Spleen (tissue), 11 donors: ENCODE measurements at regions not wholly inside any gene's neighbourhood (a gene's known extent, or its start where the extent isn't known, plus 50 kb on each side); places are given as distances from the start of the nearest gene placed in this dataset.

Experiments used
- DNase-seq: peaks from one replicate; pipeline ENCODE4 v3.0.0-alpha.2; 2020
- H3K27ac ChIP-seq, 8 donors: fragments of 200-600 bp; sonication (generic) in 7 of 8; 1 replicate in 4 of 8; 2 replicates in 4 of 8; pipeline versions ENCODE4 v1.5.0 to v1.8.0; 2016 to 2021; ENCODE audit warnings: inconsistent platforms in 4 of 8, mild to moderate bottlenecking in 4 of 8, moderate library complexity in 1 of 8
- H3K27me3 ChIP-seq, 7 donors: fragments of 200-600 bp; sonication (generic) in 6 of 7; replicated peaks in 1 of 7; 1 replicate in 4 of 7; 2 replicates in 3 of 7; pipeline versions ENCODE4 v1.5.0 to v1.8.0; 2016 to 2021; ENCODE audit warnings: inconsistent platforms in 3 of 7, mild to moderate bottlenecking in 1 of 7
- H3K36me3 ChIP-seq, 6 donors: fragments of 200-600 bp; sonication (generic) in 5 of 6; 1 replicate in 4 of 6; 2 replicates in 2 of 6; pipeline versions ENCODE4 v1.5.0 to v1.8.0; 2016 to 2021; ENCODE audit warnings: inconsistent platforms in 2 of 6
- H3K4me1 ChIP-seq, 6 donors: fragments of 200-600 bp; sonication (generic) in 5 of 6; 1 replicate in 3 of 6; 2 replicates in 3 of 6; pipeline versions ENCODE4 v1.5.0 to v1.8.0; 2016 to 2021; ENCODE audit warnings: inconsistent platforms in 3 of 6
- H3K4me3 ChIP-seq, 8 donors: fragments of 200-600 bp; sonication (generic) in 7 of 8; 1 replicate in 4 of 8; 2 replicates in 4 of 8; pipeline versions ENCODE4 v1.5.0 to v1.8.0; 2016 to 2021; ENCODE audit warnings: inconsistent platforms in 4 of 8, mild to moderate bottlenecking in 4 of 8, moderate library complexity in 2 of 8
- H3K9me3 ChIP-seq, 8 donors: fragments of 200-600 bp; sonication (generic) in 7 of 8; 1 replicate in 4 of 8; 2 replicates in 4 of 8; pipeline versions ENCODE4 v1.5.0 to v1.8.0; 2016 to 2021; ENCODE audit warnings: inconsistent platforms in 4 of 8
- CTCF ChIP-seq, 11 experiments: fragments of 200-600 bp in 7 of 11; fragments of 450-650 bp in 4 of 11; sonication (generic) in 4 of 11; IDR thresholded peaks in 8 of 11; conservative IDR thresholded peaks in 3 of 11; 1 replicate in 7 of 11; 2 replicates in 4 of 11; pipeline versions ENCODE4 v1.4.0 to v1.8.0; 2016 to 2021; ENCODE audit warnings: antibody characterized with exemption in 11 of 11, inconsistent platforms in 4 of 11, mild to moderate bottlenecking in 1 of 11
- POLR2A ChIP-seq, 3 donors: fragments of 450-650 bp; IDR thresholded peaks; one replicate each; pipeline ENCODE4 v1.5.1; 2017; ENCODE audit warnings: antibody characterized with exemption in 3 of 3, mild to moderate bottlenecking in 1 of 3
- POLR2AphosphoS5 ChIP-seq, 3 donors: sonication (generic); formaldehyde crosslinking; IDR thresholded peaks; one replicate each; pipeline ENCODE4 v1.5.1; 2017; ENCODE audit warnings: antibody characterized with exemption in 3 of 3
- whole genome bisulfite sequencing, 5 donors: extraction: QIAGEN DNeasy Blood & Tissue Kit in 3 of 5; methylation state at CpG; one replicate each; pipeline versions ENCODE4 v1.1.5 to v1.1.7; 2013 to 2018; 5-methylcytosine and 5-hydroxymethylcytosine counted together
- intact Hi-C: fragments of 100-400 bp; cut with DNase I; formaldehyde crosslinking; loops from one replicate; pipeline ENCODE4 v1.15.0; 2023; ENCODE audit warnings: low total_unique reads
- donor health status: healthy with polysubstance abuse.
- donor health status: DM: no; HTN: no; CAD: no; lungs with moderate emphysema.
- donor health status: DM: no; HTN: no; CAD: no.
- donor health status: Bipolar disorder and iron deficiency.
- donor health status: healthy.
- donor health status: DM: no; HTN: no; CAD: no.
- donor health status: DM: yes; HTN: yes; CAD: no.

- H3K36me3 ChIP-seq, result no peaks in the 10 kb centered on the region
- no peak for DNase-seq
- no peak overlapping the region for H3K27ac ChIP-seq
- H3K27me3 ChIP-seq, result peaks cover 0 to 3% (median 0%) of the 10 kb centered on the region in 7 donors
- TF ChIP-seq POLR2AphosphoS5 (IDR thresholded peaks at IDR 0.05) (no peak), CTCF (IDR thresholded peaks at IDR 0.05 in 8 of 11, conservative IDR thresholded peaks at IDR 0.05 in 3 of 11) (no peak), POLR2A (IDR thresholded peaks at IDR 0.05) (no peak)
- WGBS, 5 donors, result 43 to 73% (median 55%) methylated on average over 2 of the region's 2 CpGs
- no peaks in the 10 kb centered on the region for H3K9me3 ChIP-seq
- intact Hi-C loops, result no loop called here
- peaks cover 0 to 5% (median 0%) of the 10 kb centered on the region in 6 donors for H3K4me1 ChIP-seq
- no peak overlapping the region for H3K4me3 ChIP-seq
These were observed 428.5 kb downstream of the TMEM135 start for GRCh38 chr11:87466223-87466622.

GRCh38 chr11:87465716-87466115 lies 428.0 kb downstream of the TMEM135 start:
- H3K4me1 ChIP-seq, result peaks cover 0 to 5% (median 0%) of the 10 kb centered on the region in 6 donors
- WGBS, 5 donors, result 66 to 81% (median 75%) methylated on average over 4 of the region's 4 CpGs
- no peak overlapping the region for H3K27ac ChIP-seq
- no peaks in the 10 kb centered on the region for H3K9me3 ChIP-seq
- H3K4me3 ChIP-seq, result no peak overlapping the region
- no peak for DNase-seq
- no peak for TF ChIP-seq POLR2AphosphoS5 (IDR thresholded peaks at IDR 0.05)
- intact Hi-C loops, result no loop called here
- H3K36me3 ChIP-seq, result no peaks in the 10 kb centered on the region
- peaks cover 0 to 3% (median 0%) of the 10 kb centered on the region in 7 donors for H3K27me3 ChIP-seq

GRCh38 chr11:87463486-87464102 lies 425.9 kb downstream of the TMEM135 start:
- peaks cover 0 to 3% (median 0%) of the 10 kb centered on the region in 7 donors for H3K27me3 ChIP-seq
- H3K4me1 ChIP-seq, result peaks cover 0 to 5% (median 0%) of the 10 kb centered on the region in 6 donors
- WGBS, 5 donors, result 83 to 91% (median 88%) methylated on average over 4 of the region's 4 CpGs
- no peaks in the 10 kb centered on the region for H3K9me3 ChIP-seq
- H3K4me3 ChIP-seq, result no peak overlapping the region
- intact Hi-C loops, result no loop called here
- no peak for DNase-seq
- H3K36me3 ChIP-seq, result no peaks in the 10 kb centered on the region
- TF ChIP-seq CTCF (IDR thresholded peaks at IDR 0.05 in 8 of 11, conservative IDR thresholded peaks at IDR 0.05 in 3 of 11), result no peak
- no peak for TF ChIP-seq POLR2A (IDR thresholded peaks at IDR 0.05)
- TF ChIP-seq POLR2AphosphoS5 (IDR thresholded peaks at IDR 0.05), result no peak
- no peak overlapping the region for H3K27ac ChIP-seq

GRCh38 chr11:87462171-87462570 lies 424.4 kb downstream of the TMEM135 start:
- 8 to 52% (median 18%) methylated on average over 1 of the region's 1 CpG for WGBS, 5 donors
- peaks cover 0 to 3% (median 0%) of the 10 kb centered on the region in 7 donors for H3K27me3 ChIP-seq
- no peak overlapping the region for H3K4me3 ChIP-seq
- H3K27ac ChIP-seq, result peak overlapping the region in 1 of 8 donors; percentile 10
- peaks cover 0 to 5% (median 0%) of the 10 kb centered on the region in 6 donors for H3K4me1 ChIP-seq
- intact Hi-C loops, result no loop called here
- no peaks in the 10 kb centered on the region for H3K9me3 ChIP-seq
- TF ChIP-seq POLR2AphosphoS5 (IDR thresholded peaks at IDR 0.05), result no peak
- DNase-seq, result no peak
- H3K36me3 ChIP-seq, result no peaks in the 10 kb centered on the region

GRCh38 chr11:87460842-87461637 lies 423.3 kb downstream of the TMEM135 start:
- DNase-seq, result no peak
- TF ChIP-seq POLR2AphosphoS5 (IDR thresholded peaks at IDR 0.05) (no peak), POLR2A (IDR thresholded peaks at IDR 0.05) (no peak), CTCF (IDR thresholded peaks at IDR 0.05 in 8 of 11, conservative IDR thresholded peaks at IDR 0.05 in 3 of 11) (no peak)
- Histone ChIP-seq H3K4me3 (no peak overlapping the region), H3K36me3 (no peaks in the 10 kb centered on the region), H3K4me1 (peaks cover 0 to 2% (median 0%) of the 10 kb centered on the region in 6 donors), H3K27me3 (peaks cover 0 to 3% (median 0%) of the 10 kb centered on the region in 7 donors), H3K9me3 (no peaks in the 10 kb centered on the region), H3K27ac (no peak overlapping the region)
- intact Hi-C loops, result no loop called here
- WGBS, 5 donors, result 90 to 96% (median 94%) methylated on average over 4 of the region's 4 CpGs
